NCI-H524 treated with DMSO at 0.1 percent for 48 hours (cell line): ENCODE measurements at regions not wholly inside any gene's neighbourhood (a gene's known extent, or its start where the extent isn't known, plus 50 kb on each side); places are given as distances from the start of the nearest gene placed in this dataset.

Experiments used
- DNase-seq: peaks from one replicate; lab custom pipeline; 2025; lab: John Stamatoyannopoulos, UW

GRCh38 chr16:62977876-62978275 is 941.6 kb upstream of the CDH8 start:
- no peak for DNase-seq

GRCh38 chr16:62974424-62974823 is 938.2 kb upstream of the CDH8 start:
- DNase-seq = no peak

- DNase-seq = no peak
These were observed 934.6 kb upstream of the CDH8 start for GRCh38 chr16:62970851-62971250.

GRCh38 chr16:62969711-62970318 is 933.6 kb upstream of the CDH8 start:
- no peak for DNase-seq

- DNase-seq = no peak
These were observed 931.4 kb upstream of the CDH8 start for GRCh38 chr16:62967611-62968010.

- peak; percentile 59 for DNase-seq
These were observed 930.9 kb upstream of the CDH8 start for GRCh38 chr16:62967163-62967562.

- no peak for DNase-seq
These were observed 930.4 kb upstream of the CDH8 start for GRCh38 chr16:62966626-62967025.

DNA sequence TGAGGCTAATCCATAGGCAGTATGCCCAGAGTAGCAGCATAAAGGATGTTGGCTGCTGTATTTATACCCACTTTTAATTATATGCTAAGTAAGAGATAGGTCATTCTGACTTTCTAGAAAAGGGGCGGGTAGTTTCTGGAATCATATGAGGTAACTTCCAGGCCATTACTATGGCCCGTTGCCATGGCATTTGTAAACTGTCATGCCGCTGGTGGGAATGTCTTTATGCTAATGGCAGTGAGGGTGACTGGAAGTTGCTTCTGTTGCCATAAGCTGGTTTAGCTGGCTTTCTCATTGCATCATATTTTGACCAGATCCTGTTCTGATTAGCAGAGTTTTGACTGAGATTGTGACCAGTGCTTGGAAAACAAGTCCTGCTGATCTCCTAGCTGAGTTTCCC is 929.6 kb upstream of the CDH8 start:
- DNase-seq = no peak

GRCh38 chr16:62963846-62964245 is 927.6 kb upstream of the CDH8 start:
- DNase-seq = no peak

- no peak for DNase-seq
These were observed 918.8 kb upstream of the CDH8 start for GRCh38 chr16:62955033-62955349.

GRCh38 chr16:62954144-62955032 is 918.1 kb upstream of the CDH8 start:
- DNase-seq = no peak

GRCh38 chr16:62950351-62950750 is 914.1 kb upstream of the CDH8 start:
- DNase-seq = no peak

- DNase-seq = no peak
These were observed 904.3 kb upstream of the CDH8 start for GRCh38 chr16:62940569-62940968.

DNA sequence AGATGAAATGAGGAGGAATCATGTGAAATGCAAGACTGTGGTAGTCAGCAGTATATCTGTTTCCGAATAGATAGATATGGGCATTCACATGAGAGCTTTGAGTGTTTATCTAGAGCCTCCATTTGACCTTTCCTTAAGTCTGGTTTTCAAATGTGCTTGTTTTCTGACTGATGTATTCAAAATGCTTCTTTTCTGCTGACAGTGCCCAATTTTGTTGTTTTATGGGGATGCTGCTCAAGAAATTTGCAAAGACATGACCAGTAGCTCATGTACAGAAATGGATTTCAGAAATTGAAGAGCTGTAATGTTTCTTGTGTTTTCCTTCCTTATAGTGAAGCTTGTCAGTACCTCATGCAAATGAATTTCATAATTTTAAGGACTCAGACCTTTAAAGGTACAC is 903.4 kb upstream of the CDH8 start:
- DNase-seq = no peak

DNA sequence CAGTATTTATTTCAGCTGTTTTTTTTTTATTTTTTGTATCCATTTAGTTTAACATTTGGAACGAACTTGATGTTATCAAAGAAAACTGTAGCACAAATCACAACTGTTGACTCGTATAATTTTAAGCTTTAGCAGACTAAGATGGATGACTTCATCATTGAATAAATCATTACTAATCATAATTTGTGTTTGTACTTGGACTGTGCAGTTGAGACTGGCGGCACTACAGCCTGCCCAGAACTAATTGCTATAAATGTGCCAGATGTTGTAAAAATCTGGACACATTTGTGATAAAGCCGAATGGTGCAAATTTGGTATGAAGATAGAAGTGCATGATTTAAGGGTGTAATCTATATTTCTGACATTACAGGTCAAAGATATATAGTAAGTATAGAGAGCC is 897.7 kb upstream of the CDH8 start:
- no peak for DNase-seq

DNA sequence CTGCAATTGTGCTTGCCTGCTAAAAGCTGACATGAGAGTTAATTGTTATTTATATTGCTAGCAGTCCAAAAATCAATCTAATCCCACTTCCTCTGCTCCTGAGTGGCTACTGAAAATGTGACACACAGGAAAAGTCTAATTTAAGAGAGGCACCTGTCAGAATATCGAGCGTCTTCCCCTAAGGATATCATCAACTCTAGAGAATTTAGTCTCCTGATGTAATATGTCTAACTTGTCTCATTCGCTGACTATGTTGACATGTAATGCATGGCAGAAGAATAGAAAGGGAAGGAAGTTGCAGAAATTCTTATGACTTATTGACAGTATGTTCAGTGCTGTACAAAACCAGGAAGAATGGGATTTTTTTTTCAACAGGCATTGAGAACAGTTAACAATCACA is 893.4 kb upstream of the CDH8 start:
- DNase-seq = no peak

- no peak for DNase-seq
These were observed 890.9 kb upstream of the CDH8 start for GRCh38 chr16:62927122-62927521.

DNA sequence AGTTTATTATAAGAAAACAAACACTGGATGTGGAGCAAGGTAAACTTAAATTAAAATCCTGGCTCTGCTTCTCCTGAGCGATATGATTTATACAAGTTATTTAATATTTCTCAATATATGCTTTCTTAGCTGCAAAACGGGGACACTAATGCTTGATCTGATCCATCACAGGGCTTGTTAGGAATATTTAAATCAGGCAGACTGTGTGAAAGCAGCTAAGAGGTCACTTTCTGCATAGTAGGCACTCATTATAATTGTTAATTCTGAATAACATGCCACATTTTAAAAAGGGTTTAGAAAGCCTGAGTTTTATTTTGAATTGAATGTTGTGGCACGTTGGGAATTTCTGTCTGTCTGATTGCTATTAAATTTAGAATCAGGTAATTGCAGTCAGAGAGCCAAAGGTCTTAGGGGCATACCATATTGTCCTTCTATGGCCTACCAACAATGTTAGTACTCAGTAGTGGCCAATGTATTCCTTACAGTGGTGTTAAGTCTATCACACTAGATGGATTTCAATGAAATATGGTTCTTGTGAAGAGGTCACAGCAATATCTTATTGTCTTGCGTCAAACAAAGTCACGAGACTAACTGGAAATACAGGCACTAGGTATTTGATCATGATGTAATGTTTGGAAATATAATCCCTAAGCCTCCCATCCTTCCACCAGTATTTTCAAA is 890.0 kb upstream of the CDH8 start:
- DNase-seq = no peak

- DNase-seq = no peak
These were observed 885.7 kb upstream of the CDH8 start for GRCh38 chr16:62921904-62922303.

- DNase-seq = no peak
These were observed 877.7 kb upstream of the CDH8 start for GRCh38 chr16:62913924-62914323.

- DNase-seq = no peak
These were observed 877.1 kb upstream of the CDH8 start for GRCh38 chr16:62913333-62913732.

DNA sequence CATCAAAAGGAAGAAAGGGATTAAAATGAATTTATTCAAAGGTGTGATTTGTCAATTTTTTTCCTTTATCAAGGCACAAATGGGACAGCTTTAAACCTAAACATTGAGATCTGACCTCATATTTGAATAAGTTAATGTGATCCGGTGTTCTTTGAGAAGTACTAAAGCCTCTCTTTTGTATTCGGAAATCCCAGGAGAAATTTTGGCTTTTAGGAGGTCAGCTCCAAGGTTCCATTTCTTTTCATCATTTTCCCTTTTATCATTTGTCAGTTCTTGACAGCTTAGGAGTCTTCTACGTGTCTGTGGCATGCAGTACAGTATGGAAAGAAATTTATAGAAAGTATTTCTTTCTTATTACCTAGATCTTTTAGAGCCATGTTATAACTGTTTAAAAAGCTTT is 873.4 kb upstream of the CDH8 start:
- no peak for DNase-seq

- DNase-seq = no peak
These were observed 871.3 kb upstream of the CDH8 start for GRCh38 chr16:62907562-62907961.
